CD4-positive, alpha-beta T cell (primary cell): ENCODE measurements at regions not wholly inside any gene's neighbourhood (a gene's known extent, or its start where the extent isn't known, plus 50 kb on each side); places are given as distances from the start of the nearest gene placed in this dataset.

ENCODE experiments used
- ATAC-seq: fragments of 200-7000 bp; cut with Tn5 transposase; one replicate; pipeline ENCODE4 v1.10.0; 2022; ENCODE audit warnings: mild to moderate bottlenecking; ENCODE audit not compliant: poor library complexity
- CTCF ChIA-PET: fragments of 350-600 bp; sonication (Branson Sonifier 250); formaldehyde crosslinking; loops from one replicate; lab custom pipeline; 2021; ENCODE audit warnings: antibody characterized with exemption, inconsistent platforms; lab: Charles Lee
- POLR2A ChIA-PET: fragments of 350-600 bp; sonication (Branson Sonifier 250); formaldehyde crosslinking; loops from one replicate; lab custom pipeline; 2021; ENCODE audit warnings: antibody characterized with exemption, inconsistent platforms; lab: Charles Lee
- DNase-seq, 14 experiments: peaks; one replicate each; pipeline ENCODE4 v3.0.0-alpha.2; 2013 to 2020; ENCODE audit warnings: mixed read lengths in 2 of 14
- H3K27ac ChIP-seq, 2 donors: one replicate each; pipeline versions ENCODE4 v1.5.1 to v1.7.0; 2013; ENCODE audit warnings: low read length in 2 of 2, low read depth in 1 of 2, mild to moderate bottlenecking in 1 of 2
- H3K27me3 ChIP-seq, 2 experiments: 1 replicate in 1 of 2; 2 replicates in 1 of 2; pipeline versions ENCODE4 v1.6.1 to v1.7.0; 2013; ENCODE audit warnings: low read length in 2 of 2, control low read depth in 1 of 2, mild to moderate bottlenecking in 1 of 2, moderate library complexity in 1 of 2; ENCODE audit not compliant: insufficient read depth in 2 of 2, control insufficient read depth in 1 of 2
- H3K36me3 ChIP-seq: one replicate; pipeline ENCODE4 v1.6.1; 2013; ENCODE audit warnings: low read length, control low read depth; ENCODE audit not compliant: insufficient read depth
- H3K4me1 ChIP-seq: one replicate; pipeline ENCODE4 v1.6.1; 2013; ENCODE audit warnings: low read length, control low read depth; ENCODE audit not compliant: insufficient read depth
- H3K4me3 ChIP-seq: one replicate; pipeline ENCODE4 v1.5.1; 2013; ENCODE audit warnings: mild to moderate bottlenecking, low read length, moderate library complexity
- H3K9me3 ChIP-seq, 2 experiments: 1 replicate in 1 of 2; 2 replicates in 1 of 2; pipeline versions ENCODE4 v1.6.1 to v1.7.0; 2013; ENCODE audit warnings: low read length in 2 of 2, mild to moderate bottlenecking in 2 of 2, control low read depth in 1 of 2, moderate library complexity in 1 of 2; ENCODE audit not compliant: control insufficient read depth in 1 of 2, insufficient read depth in 1 of 2
- H3K27ac Mint-ChIP-seq: one replicate; pipeline ENCODE4 v1.8.0; 2020; ENCODE audit warnings: mixed read lengths
- H3K27me3 Mint-ChIP-seq: one replicate; pipeline ENCODE4 v1.8.0; 2021; ENCODE audit warnings: mixed read lengths
- H3K36me3 Mint-ChIP-seq: one replicate; pipeline ENCODE4 v1.8.0; 2021; ENCODE audit warnings: low read depth, mixed read lengths
- H3K4me1 Mint-ChIP-seq: one replicate; pipeline ENCODE4 v1.8.0; 2021; ENCODE audit warnings: low read depth, mixed read lengths
- H3K4me3 Mint-ChIP-seq: one replicate; pipeline ENCODE4 v1.8.0; 2020; ENCODE audit warnings: mild to moderate bottlenecking, mixed read lengths
- H3K9me3 Mint-ChIP-seq: one replicate; pipeline ENCODE4 v1.8.0; 2020; ENCODE audit warnings: mixed read lengths
- intact Hi-C, 2 experiments: fragments of 100-400 bp; cut with DNase I in 1 of 2; cut with micrococcal nuclease in 1 of 2; formaldehyde crosslinking; loops; one replicate each; pipeline versions ENCODE4 v1.15.1 to v1.9.0; 2023 to 2025; cut with DNase I, micrococcal nuclease
- TF ChIP-seq, protein P1 (sequence below): fragments of 200-600 bp; IDR thresholded peaks from one replicate; pipeline ENCODE4 v1.8.0; 2022; ENCODE audit warnings: antibody characterized with exemption, mild to moderate bottlenecking

DNA sequence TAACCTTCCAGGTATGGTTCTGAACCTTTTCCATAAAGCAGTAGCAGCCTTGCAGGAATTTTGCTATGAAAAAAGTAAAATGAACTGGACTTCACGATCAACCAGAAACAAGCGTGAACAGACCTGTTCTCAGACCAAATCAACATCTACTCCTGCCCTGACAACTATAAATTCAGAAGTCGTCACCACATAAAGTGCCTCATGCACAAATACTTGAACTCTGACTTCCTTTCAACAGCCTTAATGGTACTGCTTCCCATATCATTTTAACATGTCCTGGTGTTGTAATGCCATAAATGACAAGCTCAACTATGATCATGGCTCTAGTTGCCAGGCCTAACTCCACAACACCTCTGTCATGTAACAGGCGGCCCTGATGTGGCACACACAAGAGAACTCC is 262.4 kb downstream of the MTX2 start:
- H3K27ac Mint-ChIP-seq = no peak overlapping the region
- no peaks in the 10 kb centered on the region for H3K9me3 ChIP-seq
- H3K36me3 Mint-ChIP-seq = no peaks in the 10 kb centered on the region
- H3K27me3 ChIP-seq = peaks cover 0 to 5% of the 10 kb centered on the region in 2 experiments
- H3K4me3 Mint-ChIP-seq = no peak overlapping the region
- intact Hi-C loops = no loop called here
- DNase-seq (no peak), ATAC-seq (no peak)
- no peaks in the 10 kb centered on the region for H3K36me3 ChIP-seq
- no peaks in the 10 kb centered on the region for H3K4me1 ChIP-seq
- H3K4me1 Mint-ChIP-seq = no peaks in the 10 kb centered on the region
- peaks cover 39% of the 10 kb centered on the region for H3K27me3 Mint-ChIP-seq
- ChIA-PET CTCF (no interaction called here), POLR2A (no interaction called here)
- no peaks in the 10 kb centered on the region for H3K9me3 Mint-ChIP-seq
- no peak overlapping the region for H3K27ac ChIP-seq
- no peak overlapping the region for H3K4me3 ChIP-seq
- TF ChIP-seq, protein P1, sequence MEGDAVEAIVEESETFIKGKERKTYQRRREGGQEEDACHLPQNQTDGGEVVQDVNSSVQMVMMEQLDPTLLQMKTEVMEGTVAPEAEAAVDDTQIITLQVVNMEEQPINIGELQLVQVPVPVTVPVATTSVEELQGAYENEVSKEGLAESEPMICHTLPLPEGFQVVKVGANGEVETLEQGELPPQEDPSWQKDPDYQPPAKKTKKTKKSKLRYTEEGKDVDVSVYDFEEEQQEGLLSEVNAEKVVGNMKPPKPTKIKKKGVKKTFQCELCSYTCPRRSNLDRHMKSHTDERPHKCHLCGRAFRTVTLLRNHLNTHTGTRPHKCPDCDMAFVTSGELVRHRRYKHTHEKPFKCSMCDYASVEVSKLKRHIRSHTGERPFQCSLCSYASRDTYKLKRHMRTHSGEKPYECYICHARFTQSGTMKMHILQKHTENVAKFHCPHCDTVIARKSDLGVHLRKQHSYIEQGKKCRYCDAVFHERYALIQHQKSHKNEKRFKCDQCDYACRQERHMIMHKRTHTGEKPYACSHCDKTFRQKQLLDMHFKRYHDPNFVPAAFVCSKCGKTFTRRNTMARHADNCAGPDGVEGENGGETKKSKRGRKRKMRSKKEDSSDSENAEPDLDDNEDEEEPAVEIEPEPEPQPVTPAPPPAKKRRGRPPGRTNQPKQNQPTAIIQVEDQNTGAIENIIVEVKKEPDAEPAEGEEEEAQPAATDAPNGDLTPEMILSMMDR = no peak

DNA sequence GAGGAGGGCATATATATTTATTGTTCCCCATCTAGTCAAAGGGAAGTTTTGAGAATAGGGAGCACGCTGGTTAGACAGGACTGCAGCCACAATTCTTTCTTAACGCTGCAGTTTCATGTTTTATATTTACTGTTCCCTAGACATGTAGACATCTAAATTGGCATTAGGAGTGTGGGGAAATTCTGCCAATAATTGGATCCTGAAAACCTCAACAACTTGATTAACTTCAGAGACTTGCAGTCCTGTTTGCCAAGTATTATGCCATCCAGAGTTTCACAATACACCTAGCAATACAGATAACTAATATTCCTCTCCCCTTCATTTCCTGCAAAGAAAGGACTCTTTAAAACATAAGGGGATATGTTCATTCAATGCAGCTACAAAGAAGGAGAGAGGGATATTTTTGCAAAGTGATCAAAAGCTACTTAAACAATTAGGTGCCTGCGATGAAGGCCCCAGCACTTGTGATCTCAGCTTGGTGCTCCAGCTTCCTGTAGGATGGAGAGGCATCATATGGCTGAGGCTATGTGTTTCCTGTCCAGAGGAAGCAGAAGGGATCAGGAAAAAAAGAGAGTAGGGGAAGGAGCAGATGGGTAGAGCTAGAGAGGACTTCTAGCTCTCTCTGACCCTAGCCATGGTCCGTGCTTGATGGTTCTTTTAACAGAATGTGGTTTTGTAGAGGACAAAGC is 264.4 kb downstream of the MTX2 start:
- no peak for ATAC-seq
- Histone ChIP-seq H3K27me3 (peaks cover 0 to 5% of the 10 kb centered on the region in 2 experiments), H3K4me3 (no peak overlapping the region), H3K27ac (no peak overlapping the region), H3K4me1 (no peaks in the 10 kb centered on the region), H3K9me3 (no peaks in the 10 kb centered on the region), H3K36me3 (no peaks in the 10 kb centered on the region)
- TF ChIP-seq, protein P1 = no peak
- ChIA-PET CTCF (no interaction called here), POLR2A (no interaction called here)
- Mint-ChIP-seq H3K4me3 (no peak overlapping the region), H3K27ac (no peak overlapping the region), H3K4me1 (no peaks in the 10 kb centered on the region), H3K36me3 (no peaks in the 10 kb centered on the region), H3K9me3 (no peaks in the 10 kb centered on the region), H3K27me3 (peaks cover 27% of the 10 kb centered on the region)
- intact Hi-C loops = no loop called here
- no peak for DNase-seq

DNA sequence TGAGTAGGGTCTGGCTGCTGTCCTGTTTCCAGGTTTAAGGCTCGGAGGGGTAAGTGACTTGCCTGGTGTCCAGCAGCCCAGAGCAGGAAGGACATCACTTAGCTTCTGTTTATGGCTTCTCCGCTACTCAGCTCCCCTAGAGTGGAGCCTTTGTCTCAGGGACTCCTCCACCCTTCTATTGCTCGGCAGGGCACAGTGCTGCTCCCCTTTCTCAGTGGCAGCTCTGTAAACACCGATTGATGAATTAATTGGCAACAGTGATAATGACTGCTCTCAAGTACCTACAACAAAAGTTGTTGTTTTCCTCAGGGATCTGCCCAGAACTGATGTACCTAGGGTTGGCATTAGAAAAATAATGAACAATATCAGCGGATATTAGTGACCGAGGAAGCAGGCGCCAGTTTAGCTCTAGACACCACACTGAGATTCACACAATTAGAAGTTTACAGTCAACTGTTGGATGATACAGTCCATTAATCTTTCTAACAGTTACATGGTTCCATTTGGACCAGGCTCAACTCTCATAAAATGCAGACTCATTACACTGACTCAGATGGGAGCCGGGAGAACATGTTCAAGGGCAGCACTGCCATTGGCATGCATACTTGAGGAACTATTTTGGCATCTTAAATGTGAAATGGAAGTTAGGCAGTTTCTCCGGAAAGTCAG is 265.7 kb downstream of the MTX2 start:
- H3K4me3 Mint-ChIP-seq = no peak overlapping the region
- H3K36me3 ChIP-seq = no peaks in the 10 kb centered on the region
- DNase-seq (no peak), ATAC-seq (no peak)
- intact Hi-C loops = no loop called here
- H3K9me3 ChIP-seq = no peaks in the 10 kb centered on the region
- H3K36me3 Mint-ChIP-seq = no peaks in the 10 kb centered on the region
- H3K27ac ChIP-seq = no peak overlapping the region
- no peak overlapping the region for H3K4me3 ChIP-seq
- CTCF ChIA-PET = no interaction called here
- POLR2A ChIA-PET = no interaction called here
- no peak overlapping the region for H3K27ac Mint-ChIP-seq
- H3K27me3 ChIP-seq = no peaks in the 10 kb centered on the region
- no peaks in the 10 kb centered on the region for H3K4me1 ChIP-seq
- H3K27me3 Mint-ChIP-seq = peaks cover 20% of the 10 kb centered on the region
- no peaks in the 10 kb centered on the region for H3K4me1 Mint-ChIP-seq
- TF ChIP-seq, protein P1 = no peak
- no peaks in the 10 kb centered on the region for H3K9me3 Mint-ChIP-seq
